HEK293 (cell line): ENCODE measurements at regions not wholly inside any gene's neighbourhood (a gene's known extent, or its start where the extent isn't known, plus 50 kb on each side); places are given as distances from the start of the nearest gene placed in this dataset.

ENCODE experiments used
- CTCF ChIA-PET: fragments of 350-600 bp; formaldehyde crosslinking; extraction: SDS; loops from one replicate; lab custom pipeline; 2021; ENCODE audit warnings: antibody characterized with exemption; lab: Yijun Ruan, JAX
- POLR2A ChIA-PET: fragments of 300-600 bp; formaldehyde crosslinking; extraction: SDS; loops from one replicate; lab custom pipeline; 2020; ENCODE audit warnings: antibody characterized with exemption, inconsistent platforms; lab: Yijun Ruan, JAX
- H3K27ac ChIP-seq: fragments of 200-500 bp; sonication (Bioruptor generic); 2 replicates; pipeline ENCODE4 v1.5.1; 2014; ENCODE audit warnings: low read depth, low read length, control low read depth, inconsistent platforms; ENCODE audit errors: extremely low read depth
- H3K36me3 ChIP-seq, 2 experiments: fragments of 200-500 bp in 1 of 2; sonication (Bioruptor generic) in 1 of 2; 1 replicate in 1 of 2; 2 replicates in 1 of 2; pipeline ENCODE4 v1.5.1; 2014 to 2017; ENCODE audit warnings: inconsistent platforms in 2 of 2, low read length in 2 of 2; ENCODE audit not compliant: control insufficient read depth in 2 of 2, insufficient read depth in 1 of 2
- H3K4me1 ChIP-seq: fragments of 200-500 bp; sonication (Bioruptor generic); 2 replicates; pipeline ENCODE4 v1.5.1; 2014; ENCODE audit warnings: mild to moderate bottlenecking, low read length, inconsistent platforms; ENCODE audit not compliant: control insufficient read depth, insufficient read depth
- H3K4me3 ChIP-seq: 2 replicates; pipeline ENCODE4 v1.5.1; 2011; ENCODE audit warnings: low read depth, mild to moderate bottlenecking, control low read depth, low read length, moderate library complexity
- H3K9me3 ChIP-seq: fragments of 200-500 bp; sonication (Bioruptor generic); 2 replicates; pipeline ENCODE4 v1.5.1; 2014; ENCODE audit warnings: low read depth, low read length, inconsistent platforms; ENCODE audit not compliant: control insufficient read depth, insufficient read depth
- OSR2 ChIP-seq: fragments of 450-650 bp; formaldehyde crosslinking; IDR thresholded peaks from 2 replicates; pipeline ENCODE4 v1.5.1; 2016; ENCODE audit warnings: missing biosample characterization, missing genetic modification characterization
- PBX3 ChIP-seq: sonication (generic); formaldehyde crosslinking; IDR thresholded peaks from 2 replicates; pipeline ENCODE4 v1.8.1; 2022; ENCODE audit warnings: mild to moderate bottlenecking, moderate library complexity, missing genetic modification reagents
- SALL2 ChIP-seq: fragments of 450-650 bp; formaldehyde crosslinking; IDR thresholded peaks from 2 replicates; pipeline ENCODE4 v1.5.0; 2017; ENCODE audit warnings: missing biosample characterization, mild to moderate bottlenecking, missing genetic modification characterization, borderline replicate concordance
- TCF7L2 ChIP-seq: IDR thresholded peaks from 2 replicates; pipeline ENCODE4 v1.6.1; 2011; ENCODE audit warnings: low read depth, mild to moderate bottlenecking, inconsistent platforms, low read length, moderate library complexity, borderline replicate concordance
- TSHZ1 ChIP-seq: fragments of 450-650 bp; formaldehyde crosslinking; IDR thresholded peaks from 2 replicates; pipeline ENCODE4 v1.5.1; 2016; ENCODE audit warnings: missing biosample characterization, missing genetic modification characterization, borderline replicate concordance
- ZBTB10 ChIP-seq: fragments of 450-650 bp; formaldehyde crosslinking; IDR thresholded peaks from 2 replicates; pipeline ENCODE4 v1.5.1; 2016; ENCODE audit warnings: missing biosample characterization, missing genetic modification characterization
- ZBTB17 ChIP-seq: fragments of 450-650 bp; formaldehyde crosslinking; IDR thresholded peaks from 2 replicates; pipeline ENCODE4 v1.5.1; 2016; ENCODE audit warnings: missing biosample characterization, missing genetic modification characterization
- ZBTB44 ChIP-seq: fragments of 450-650 bp; IDR thresholded peaks from 2 replicates; pipeline ENCODE4 v1.5.1; 2018; ENCODE audit warnings: missing biosample characterization, mild to moderate bottlenecking, missing genetic modification characterization
- ZNF175 ChIP-seq: fragments of 450-650 bp; formaldehyde crosslinking; IDR thresholded peaks from 2 replicates; pipeline ENCODE4 v1.5.1; 2016; ENCODE audit warnings: missing biosample characterization, missing genetic modification characterization
- ZNF292 ChIP-seq: fragments of 450-650 bp; formaldehyde crosslinking; IDR thresholded peaks from 2 replicates; pipeline ENCODE4 v1.5.1; 2016; ENCODE audit warnings: low read depth, missing biosample characterization, missing genetic modification characterization, borderline replicate concordance
- ZNF37A ChIP-seq: fragments of 450-650 bp; IDR thresholded peaks from 2 replicates; pipeline ENCODE4 v1.5.1; 2018; ENCODE audit warnings: missing biosample characterization, missing genetic modification characterization
- ZNF398 ChIP-seq: fragments of 450-650 bp; formaldehyde crosslinking; IDR thresholded peaks from 2 replicates; pipeline ENCODE4 v1.5.1; 2017; ENCODE audit warnings: missing biosample characterization, missing genetic modification characterization
- ZNF426 ChIP-seq: fragments of 450-650 bp; formaldehyde crosslinking; IDR thresholded peaks from 2 replicates; pipeline ENCODE4 v1.5.1; 2017; ENCODE audit warnings: missing biosample characterization, missing genetic modification characterization, mild to moderate bottlenecking, inconsistent platforms, moderate library complexity
- ZNF488 ChIP-seq: fragments of 450-650 bp; formaldehyde crosslinking; IDR thresholded peaks from 2 replicates; pipeline ENCODE4 v1.5.1; 2016; ENCODE audit warnings: missing biosample characterization, missing genetic modification characterization
- ZNF501 ChIP-seq: fragments of 450-650 bp; formaldehyde crosslinking; IDR thresholded peaks from 2 replicates; pipeline ENCODE4 v1.5.1; 2016; ENCODE audit warnings: missing biosample characterization, missing genetic modification characterization
- ZNF544 ChIP-seq: fragments of 450-650 bp; formaldehyde crosslinking; IDR thresholded peaks from 2 replicates; pipeline ENCODE4 v1.5.0; 2017; ENCODE audit warnings: missing biosample characterization, missing genetic modification characterization
- ZNF558 ChIP-seq: fragments of 450-650 bp; formaldehyde crosslinking; IDR thresholded peaks from 2 replicates; pipeline ENCODE4 v1.5.1; 2016; ENCODE audit warnings: missing biosample characterization, missing genetic modification characterization
- ZNF654 ChIP-seq: fragments of 450-650 bp; formaldehyde crosslinking; IDR thresholded peaks from 2 replicates; pipeline ENCODE4 v1.5.1; 2016; ENCODE audit warnings: low read depth, missing biosample characterization, missing genetic modification characterization
- ZNF768 ChIP-seq: fragments of 450-650 bp; formaldehyde crosslinking; IDR thresholded peaks from 2 replicates; pipeline ENCODE4 v1.5.1; 2018; ENCODE audit warnings: missing biosample characterization, mild to moderate bottlenecking, missing genetic modification characterization

- no peak overlapping the region for H3K27ac ChIP-seq
Observed at GRCh38 chr12:58602736-58603135, 317.6 kb downstream of the LRIG3 start.

GRCh38 chr12:58607805-58608204, 312.5 kb downstream of the LRIG3 start:
- ChIA-PET CTCF (no interaction called here), POLR2A (no interaction called here)
- Histone ChIP-seq H3K27ac (no peak overlapping the region), H3K9me3 (no peaks in the 10 kb centered on the region), H3K4me3 (no peak overlapping the region), H3K4me1 (no peaks in the 10 kb centered on the region), H3K36me3 (no peaks in the 10 kb centered on the region)
- no peak for TF ChIP-seq ZNF398 (tag by site-specific recombination)
- no peak for TF ChIP-seq ZBTB17
- TF ChIP-seq PBX3 (CRISPR knock-in tag) = no peak
- no peak for TF ChIP-seq ZNF544
- TF ChIP-seq ZBTB44 (tag by site-specific recombination) = no peak
- TF ChIP-seq ZNF175 = no peak
- no peak for TF ChIP-seq ZBTB10
- no peak for TF ChIP-seq ZNF558 (tag by site-specific recombination)

More at GRCh38 chr12:58602736-58603135, 317.6 kb downstream of the LRIG3 start:
- ChIA-PET POLR2A (no interaction called here), CTCF (no interaction called here)
- Histone ChIP-seq H3K4me1 (no peaks in the 10 kb centered on the region), H3K36me3 (no peaks in the 10 kb centered on the region), H3K9me3 (no peaks in the 10 kb centered on the region), H3K4me3 (no peak overlapping the region)
- TF ChIP-seq ZNF488 (tag by site-specific recombination) (no peak), ZNF768 (tag by site-specific recombination) (no peak), SALL2 (no peak), ZBTB44 (tag by site-specific recombination) (no peak), ZNF654 (tag by site-specific recombination) (no peak), TSHZ1 (no peak), ZNF37A (no peak), ZNF501 (tag by site-specific recombination) (no peak), ZNF292 (tag by site-specific recombination) (no peak), TCF7L2 (no peak), OSR2 (tag by site-specific recombination) (no peak), ZNF426 (tag by site-specific recombination) (no peak)
